GM12874 (cell line): ENCODE measurements at regions not wholly inside any gene's neighbourhood (a gene's known extent, or its start where the extent isn't known, plus 50 kb on each side); places are given as distances from the start of the nearest gene placed in this dataset.

Experiments
- CTCF ChIP-seq: IDR thresholded peaks from 2 replicates; pipeline ENCODE4 v1.5.1; 2011; ENCODE audit warnings: low read depth, mild to moderate bottlenecking, control low read depth, low read length, moderate library complexity; ENCODE audit not compliant: insufficient read depth

- no peak for TF ChIP-seq CTCF
Measured at GRCh38 chr18:41486575-41486974, 468.5 kb upstream of the PIK3C3 start.

- no peak for TF ChIP-seq CTCF
Measured at GRCh38 chr18:41484069-41484468, 471.0 kb upstream of the PIK3C3 start.

GRCh38 chr18:41482501-41482900, 472.5 kb upstream of the PIK3C3 start:
- no peak for TF ChIP-seq CTCF

- TF ChIP-seq CTCF = no peak
Measured at GRCh38 chr18:41466436-41467160, 488.4 kb upstream of the PIK3C3 start.

- no peak for TF ChIP-seq CTCF
Measured at GRCh38 chr18:41465386-41465785, 489.6 kb upstream of the PIK3C3 start.

GRCh38 chr18:41464278-41464677, 490.8 kb upstream of the PIK3C3 start:
- TF ChIP-seq CTCF = no peak

- TF ChIP-seq CTCF = no peak
Measured at GRCh38 chr18:41462946-41463345, 492.1 kb upstream of the PIK3C3 start.
